ENCODE measurements at regions not wholly inside any gene's neighbourhood (a gene's known extent, or its start where the extent isn't known, plus 50 kb on each side); places are given as distances from the start of the nearest gene placed in this dataset.

GRCh38 chr14:87323191-87323590 lies 669.8 kb downstream of the GALC start:
- POLR2A ChIA-PET, result no interaction called here
- no peak for TF ChIP-seq SIN3A (IDR thresholded peaks at IDR 0.05; ENCODE audit: borderline replicate concordance, insufficient read depth, low read depth, low read length)
- no peak for TF ChIP-seq REST (IDR thresholded peaks at IDR 0.05; ENCODE audit: insufficient read depth in 1 of 2, low read depth in 2 of 2, low read length in 1 of 2)
- no peak for TF ChIP-seq CTCF (IDR thresholded peaks at IDR 0.05)
- no peak for TF ChIP-seq TCF7L2 (IDR thresholded peaks at IDR 0.05; ENCODE audit: low read depth, low read length)
- TF ChIP-seq POLR2AphosphoS5 (IDR thresholded peaks at IDR 0.05; ENCODE audit: low read depth, low read length), result no peak
- BruUV-seq (replicated peaks), result no TSS peak
- Histone ChIP-seq H3K4me3 (ENCODE audit: low read depth in 2 of 2, low read length in 2 of 2) (no peak overlapping the region), H3K27me3 (ENCODE audit: control insufficient read depth, insufficient read depth, low read length) (no peaks in the 10 kb centered on the region), H3K27ac (ENCODE audit: low read length) (no peak overlapping the region), H3K36me3 (ENCODE audit: control insufficient read depth, insufficient read depth, low read length) (no peaks in the 10 kb centered on the region), H3K4me1 (ENCODE audit: control insufficient read depth, insufficient read depth, low read length) (no peaks in the 10 kb centered on the region), H3K9me3 (ENCODE audit: control insufficient read depth, insufficient read depth, low read depth, low read length) (no peaks in the 10 kb centered on the region)
- CTCF ChIA-PET, result no interaction called here
- ATAC-seq (no peak), DNase-seq (ENCODE audit: low read depth, low spot score) (no peak)
- intact Hi-C loops (cut with micrococcal nuclease; ENCODE audit: unreplicated experiment), result no loop called here
- in situ Hi-C loops (cut with HindIII; ENCODE audit: low pct_unique_long_range_greater_than_20kb, low sequenced_read_pairs), result no loop called here

DNA sequence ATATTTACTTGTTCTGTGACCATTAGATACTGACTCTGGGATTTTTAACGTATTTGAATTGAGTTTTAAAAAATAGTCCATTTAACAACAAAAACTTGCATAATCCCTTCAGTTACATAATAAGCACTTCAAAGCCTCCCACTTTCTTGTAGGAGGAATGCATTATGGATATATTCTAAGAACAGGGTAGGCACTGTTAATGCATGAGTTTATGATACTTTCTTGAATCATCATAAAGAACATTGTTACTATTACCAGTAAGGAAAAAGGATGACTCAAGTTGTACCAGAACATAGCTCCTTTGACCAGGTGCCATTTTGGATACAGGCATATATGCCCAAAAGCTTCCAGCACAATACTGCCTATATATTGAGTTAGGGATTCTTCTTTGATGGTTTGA lies 671.4 kb downstream of the GALC start:
- ATAC-seq (no peak), DNase-seq (ENCODE audit: low read depth, low spot score) (no peak)
- ChIA-PET POLR2A (no interaction called here), CTCF (no interaction called here)
- intact Hi-C loops (cut with micrococcal nuclease; ENCODE audit: unreplicated experiment), result no loop called here
- no peak overlapping the region for H3K27ac ChIP-seq (ENCODE audit: low read length)
- H3K36me3 ChIP-seq (ENCODE audit: control insufficient read depth, insufficient read depth, low read length), result no peaks in the 10 kb centered on the region
- H3K27me3 ChIP-seq (ENCODE audit: control insufficient read depth, insufficient read depth, low read length), result no peaks in the 10 kb centered on the region
- H3K9me3 ChIP-seq (ENCODE audit: control insufficient read depth, insufficient read depth, low read depth, low read length), result no peaks in the 10 kb centered on the region
- TF ChIP-seq TCF7L2 (IDR thresholded peaks at IDR 0.05; ENCODE audit: low read depth, low read length), result no peak
- no peak for TF ChIP-seq REST (IDR thresholded peaks at IDR 0.05; ENCODE audit: insufficient read depth in 1 of 2, low read depth in 2 of 2, low read length in 1 of 2)
- no peak for TF ChIP-seq POLR2AphosphoS5 (IDR thresholded peaks at IDR 0.05; ENCODE audit: low read depth, low read length)
- no peak for TF ChIP-seq SIN3A (IDR thresholded peaks at IDR 0.05; ENCODE audit: borderline replicate concordance, insufficient read depth, low read depth, low read length)
- no peak for TF ChIP-seq CTCF (IDR thresholded peaks at IDR 0.05)
- H3K4me1 ChIP-seq (ENCODE audit: control insufficient read depth, insufficient read depth, low read length), result no peaks in the 10 kb centered on the region
- in situ Hi-C loops (cut with HindIII; ENCODE audit: low pct_unique_long_range_greater_than_20kb, low sequenced_read_pairs), result no loop called here
- no TSS peak for BruUV-seq (replicated peaks)
- H3K4me3 ChIP-seq (ENCODE audit: low read depth in 2 of 2, low read length in 2 of 2), result no peak overlapping the region

All from Panc1 (cell line).